HG02840 (cell line): ENCODE measurements at regions not wholly inside any gene's neighbourhood (a gene's known extent, or its start where the extent isn't known, plus 50 kb on each side); places are given as distances from the start of the nearest gene placed in this dataset.

Experiments used
- ATAC-seq: cut with Tn5 transposase; IDR thresholded peaks from one replicate; pipeline ENCODE4 v1.9.1; 2021; ENCODE audit warnings: mild to moderate bottlenecking, moderate library complexity, moderate number of reproducible peaks; ENCODE audit not compliant: unreplicated experiment, low FRiP score

DNA sequence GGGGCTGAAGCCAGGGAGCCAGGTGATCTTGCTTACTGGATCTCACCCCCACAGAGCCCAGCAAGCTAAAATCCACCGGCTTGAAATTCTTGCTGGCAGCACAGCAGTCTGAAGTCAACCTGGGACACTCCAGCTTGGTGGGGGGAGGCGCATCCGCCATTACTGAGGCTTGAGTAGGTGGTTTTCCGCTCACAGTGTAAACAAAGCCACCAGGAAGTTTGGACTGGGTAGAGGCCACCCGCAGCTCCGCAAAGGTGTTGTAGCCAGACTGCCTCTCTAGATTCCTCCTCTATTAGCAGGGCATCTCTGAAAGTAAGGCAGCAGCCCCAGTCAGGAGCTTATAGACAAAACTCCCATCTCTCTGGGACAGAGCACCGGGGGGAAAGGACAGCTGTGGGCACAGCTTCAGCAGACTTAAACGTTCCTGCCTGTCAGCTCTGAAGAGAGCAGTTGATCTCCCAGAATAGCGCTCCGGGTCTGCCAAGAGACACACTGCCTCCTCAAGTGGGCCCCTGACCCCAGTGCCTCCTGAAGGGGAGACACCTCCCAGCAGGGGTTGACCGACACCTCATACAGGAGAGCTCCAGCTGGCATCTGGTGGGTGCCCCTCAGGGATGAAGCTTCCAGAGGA is 206.3 kb upstream of the KHDRBS2 start:
- no peak for ATAC-seq

DNA sequence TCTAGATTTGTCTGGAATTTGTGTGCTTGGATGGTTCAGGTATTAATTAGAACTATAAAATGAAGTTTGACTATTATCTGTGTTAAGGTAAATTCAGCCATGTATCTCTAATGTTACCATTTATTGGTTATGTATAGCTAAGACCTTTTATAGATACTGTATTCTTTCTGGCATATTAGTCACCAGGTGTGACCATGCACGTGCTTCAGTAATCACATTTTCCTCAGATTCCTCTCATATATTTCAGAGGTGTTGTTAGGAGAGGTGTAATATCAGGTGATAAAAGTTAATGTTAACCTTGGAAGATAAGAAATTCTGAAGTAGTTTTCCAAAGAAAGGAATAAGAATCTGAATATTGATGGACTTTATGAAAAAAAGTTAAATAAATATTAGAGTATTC is 194.5 kb upstream of the KHDRBS2 start:
- no peak for ATAC-seq

DNA sequence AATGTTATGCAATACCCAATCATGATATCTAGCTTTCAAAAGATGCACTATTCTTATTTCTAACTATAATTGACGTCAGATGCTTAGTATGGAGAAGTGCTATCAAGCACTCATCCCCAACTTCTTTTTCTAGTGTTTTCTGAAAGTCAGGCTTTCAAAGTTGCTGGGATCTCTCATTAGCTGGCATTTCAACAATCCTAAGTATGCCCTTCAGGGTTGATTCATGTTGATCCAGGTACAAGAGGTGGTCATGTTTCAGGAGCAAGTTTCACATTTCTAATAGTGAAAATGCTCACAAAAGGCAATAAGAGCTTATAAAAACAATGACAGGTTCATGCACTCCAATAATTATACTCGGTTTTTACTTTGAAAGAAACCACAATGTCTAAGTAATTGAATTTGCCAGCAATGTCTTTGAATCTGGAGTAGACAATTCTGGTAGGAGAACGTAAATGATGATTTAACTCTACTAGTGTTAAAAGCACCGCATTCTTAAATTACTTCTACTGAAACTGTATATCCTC is 193.7 kb upstream of the KHDRBS2 start:
- ATAC-seq, result no peak

DNA sequence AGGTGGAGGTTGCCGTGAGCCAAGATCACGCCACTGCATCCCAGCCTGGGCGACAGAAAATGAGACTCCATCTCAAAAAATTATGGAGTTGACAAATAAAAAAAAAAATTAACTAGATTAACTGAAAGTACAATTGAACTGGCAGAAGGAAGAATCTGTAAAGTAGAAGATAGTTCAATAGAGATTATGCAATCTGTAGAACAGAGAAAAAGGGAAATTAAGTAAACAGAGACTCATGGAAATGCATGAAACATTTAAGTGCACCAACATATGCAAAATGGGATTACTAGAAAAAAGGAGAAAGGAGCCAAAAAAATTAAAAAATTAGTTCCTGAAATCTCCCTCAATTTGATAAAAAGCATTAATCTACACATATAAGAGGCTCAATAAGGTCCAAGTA is 188.8 kb upstream of the KHDRBS2 start:
- no peak for ATAC-seq

DNA sequence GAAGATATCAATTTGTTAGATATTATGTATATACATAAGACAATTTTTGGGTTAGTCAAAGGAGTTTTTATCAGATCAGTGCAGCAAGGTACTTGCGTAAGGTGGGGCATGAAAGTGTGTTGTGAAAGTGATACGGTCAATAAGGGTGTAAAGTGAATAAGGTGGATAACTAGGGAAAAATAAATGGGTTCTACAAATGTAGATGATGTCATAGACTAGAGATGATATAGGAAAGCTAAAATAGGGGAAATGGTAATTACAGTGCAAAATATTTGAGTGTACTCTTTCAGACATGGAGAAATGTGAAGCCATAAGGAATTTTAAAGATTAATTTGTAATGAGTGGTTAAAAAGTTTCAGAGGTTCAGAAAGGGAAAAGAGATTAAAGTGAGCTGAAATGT is 180.6 kb upstream of the KHDRBS2 start:
- ATAC-seq, result no peak

DNA sequence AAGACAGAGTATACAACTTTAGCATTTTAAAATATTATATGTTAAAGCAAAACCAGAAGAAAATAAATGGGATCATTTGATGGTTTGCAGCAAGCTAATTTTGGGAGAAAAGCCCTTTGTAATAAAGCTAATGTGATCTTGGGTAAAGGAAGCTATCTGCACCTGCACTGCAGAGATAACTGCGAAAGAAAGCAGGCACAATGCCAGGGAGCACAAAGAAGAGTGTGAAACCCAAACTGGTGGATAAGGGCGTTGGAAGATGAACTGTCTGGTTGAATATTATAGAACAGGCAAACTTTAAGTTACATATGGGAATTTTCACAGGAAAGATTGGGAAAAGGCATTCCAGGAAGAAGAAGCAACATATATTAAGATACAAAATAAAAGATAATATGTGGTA is 179.2 kb upstream of the KHDRBS2 start:
- ATAC-seq, result no peak

DNA sequence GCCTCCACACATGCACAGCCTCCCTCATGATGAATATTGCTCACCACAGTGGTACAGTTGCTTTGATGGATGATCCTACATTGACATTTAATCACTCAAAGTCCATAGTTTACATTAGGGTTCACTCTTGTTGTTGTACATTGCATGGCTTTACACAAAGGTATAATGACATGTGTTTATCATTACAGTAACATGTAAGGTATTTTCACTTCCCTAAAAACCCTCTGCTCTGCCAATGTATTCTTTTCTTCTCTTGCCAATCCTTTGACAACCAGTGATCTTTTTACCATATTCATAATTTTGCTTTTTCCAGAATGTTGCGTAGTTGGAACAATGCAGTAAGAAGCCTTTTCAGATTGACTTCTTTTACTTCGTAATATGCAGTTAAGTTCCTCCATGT is 166.6 kb upstream of the KHDRBS2 start:
- no peak for ATAC-seq

DNA sequence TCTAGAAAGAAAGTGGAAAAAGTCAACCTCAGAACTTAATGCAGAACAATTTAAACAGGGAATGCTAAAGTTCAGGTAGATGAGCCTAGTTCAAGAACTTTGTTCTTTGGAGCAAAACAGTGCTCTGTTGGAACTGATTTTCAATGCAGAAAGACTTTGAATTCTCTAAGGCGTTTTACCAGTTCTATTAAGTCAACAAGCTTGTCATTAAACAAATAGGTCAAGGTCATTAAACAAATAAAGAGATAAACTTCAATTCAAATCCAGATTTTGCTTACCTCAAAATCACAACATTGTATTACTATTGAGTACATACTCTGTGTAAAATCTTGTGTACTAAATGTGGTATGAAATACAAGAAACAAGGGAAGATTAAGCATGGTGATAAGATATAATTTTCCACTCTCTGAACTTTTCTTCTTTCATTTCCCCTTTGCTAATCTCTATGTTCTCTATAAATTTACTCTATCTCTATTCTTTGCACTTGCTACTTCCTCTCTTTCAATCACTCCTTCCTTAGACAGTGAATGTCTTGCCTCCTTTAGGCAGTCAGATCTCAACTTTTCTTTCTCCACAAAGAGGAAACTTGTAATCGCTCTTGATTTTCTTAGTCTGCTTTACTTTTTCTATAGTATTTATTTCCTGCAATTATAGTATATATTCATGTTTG is 160.8 kb upstream of the KHDRBS2 start:
- no peak for ATAC-seq

DNA sequence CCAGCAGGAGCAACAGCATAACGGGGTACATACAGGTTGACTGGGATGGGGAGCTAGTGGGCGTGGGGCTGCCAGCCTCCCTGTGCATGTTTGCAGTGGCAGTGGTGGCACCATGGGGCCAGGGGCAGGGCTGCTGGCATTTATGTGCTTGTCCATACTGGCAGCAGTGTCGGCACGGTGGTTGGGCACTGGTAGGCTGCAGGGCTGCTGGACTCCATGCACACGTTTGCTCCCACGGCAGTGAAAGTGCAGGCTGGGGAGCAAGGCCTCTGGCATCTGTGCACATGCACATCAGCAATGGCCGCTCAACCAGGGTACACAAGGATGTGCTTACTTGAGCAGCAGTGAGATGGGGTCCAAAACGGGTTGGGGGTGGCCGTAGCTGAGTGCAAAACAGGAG is 159.5 kb upstream of the KHDRBS2 start:
- no peak for ATAC-seq

DNA sequence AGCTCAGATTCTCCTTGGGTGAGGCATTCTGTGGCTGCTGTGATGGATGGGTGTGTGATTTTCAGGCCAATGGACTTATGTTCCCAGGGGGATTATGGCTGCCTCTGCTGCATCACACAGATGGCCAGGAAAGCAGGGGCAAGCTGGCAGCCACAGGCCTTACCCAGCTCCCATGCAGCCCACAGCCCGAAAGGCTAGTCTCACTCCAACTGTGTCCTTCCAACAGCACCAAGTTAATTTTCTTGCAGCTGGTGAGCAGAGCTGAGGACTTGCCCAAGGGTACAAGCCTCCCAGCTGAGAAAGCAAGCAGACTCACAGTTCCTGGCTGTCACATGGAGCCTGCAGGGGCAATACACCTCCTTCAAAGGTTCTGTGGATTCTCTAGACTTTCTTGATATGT is 155.2 kb upstream of the KHDRBS2 start:
- no peak for ATAC-seq

DNA sequence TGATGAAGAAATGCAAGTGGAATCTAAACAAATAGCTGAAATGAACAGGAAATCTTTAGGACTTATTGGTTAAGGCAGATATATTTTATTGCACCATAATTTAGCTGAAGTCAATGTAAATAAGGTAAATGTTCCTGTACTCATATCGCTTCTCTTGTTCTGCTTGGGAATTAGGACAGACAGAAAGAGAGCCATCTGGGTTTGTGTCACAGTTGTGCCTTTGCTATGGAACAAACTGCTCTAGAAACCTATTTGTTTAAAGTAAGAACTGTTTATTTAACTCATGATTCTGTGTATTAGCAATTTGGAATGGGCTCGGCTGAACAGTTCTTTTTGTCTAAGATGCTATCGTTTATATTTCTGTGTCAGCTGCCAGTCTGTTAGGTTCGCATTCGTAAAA is 143.8 kb upstream of the KHDRBS2 start:
- no peak for ATAC-seq

DNA sequence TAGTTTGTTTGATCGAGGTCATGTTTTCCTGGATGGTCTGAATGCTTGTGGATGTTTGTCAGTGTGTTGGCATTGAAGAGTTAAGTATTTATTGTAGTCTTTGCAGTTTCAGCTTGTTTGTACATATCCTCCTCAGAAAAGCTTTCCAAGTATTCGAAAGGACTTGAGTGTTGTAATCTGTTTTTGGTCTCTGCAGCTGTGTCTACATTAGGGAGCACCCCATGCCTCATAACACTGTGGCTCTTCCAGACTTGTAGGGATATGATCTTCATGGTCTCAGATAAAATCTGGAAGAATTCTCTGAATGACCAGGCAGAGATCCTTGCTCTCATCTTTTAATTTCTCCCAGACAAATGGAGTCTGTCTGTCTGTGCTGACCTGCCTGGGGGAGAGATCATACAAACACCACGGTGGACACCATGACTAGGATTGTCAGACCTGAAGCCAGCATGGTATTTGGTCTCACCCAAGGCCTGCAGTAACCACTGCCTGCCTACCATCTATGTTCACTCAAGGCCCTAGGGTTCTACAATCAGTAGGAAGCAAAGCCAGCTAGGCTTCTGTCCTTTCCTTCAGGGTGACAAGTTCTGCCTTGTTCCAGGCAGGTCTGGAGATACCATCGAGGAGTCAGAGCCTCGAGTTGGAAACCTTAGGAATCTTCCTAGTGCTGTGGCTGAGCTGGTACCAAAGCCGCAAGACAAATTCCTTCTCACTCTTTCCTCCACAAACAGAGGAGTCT is 114.7 kb upstream of the KHDRBS2 start:
- ATAC-seq, result no peak

DNA sequence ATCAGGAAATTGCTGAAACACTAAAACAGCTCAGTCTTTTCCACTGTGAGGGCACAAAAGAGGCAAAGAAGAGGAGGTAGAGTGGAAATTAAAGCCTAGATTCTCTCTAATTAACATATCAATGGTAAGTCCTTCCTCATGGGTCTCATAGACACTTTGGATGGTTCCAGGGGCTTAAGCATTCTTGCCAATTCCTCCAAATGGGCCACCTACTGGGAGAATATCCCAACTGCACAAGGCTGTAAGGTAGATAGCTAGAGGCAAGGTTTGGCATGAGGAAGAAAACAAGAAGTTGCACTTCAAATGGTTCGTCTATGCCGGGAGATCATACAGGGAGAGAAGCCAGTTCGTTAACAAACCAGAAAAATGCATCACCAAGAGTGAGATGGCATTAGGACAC is 107.6 kb upstream of the KHDRBS2 start:
- no peak for ATAC-seq

DNA sequence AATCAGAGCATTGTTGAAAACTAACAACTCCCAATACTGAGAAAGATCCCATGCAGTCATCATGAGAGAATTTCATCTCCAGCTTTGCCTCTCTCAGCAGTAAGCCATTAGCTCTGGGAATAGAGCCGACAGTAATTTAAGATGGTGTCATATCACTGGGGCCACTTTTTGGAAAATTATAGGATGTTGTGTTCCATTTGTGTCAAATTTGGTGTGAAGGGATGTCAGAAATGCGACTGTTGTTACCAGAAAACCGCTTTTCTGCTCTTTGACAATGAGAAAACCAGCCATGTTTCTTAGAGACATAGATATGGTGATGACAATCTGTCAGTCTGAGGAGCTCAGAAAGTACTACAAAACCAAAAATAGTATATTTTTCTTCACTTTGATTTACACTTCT is 106.3 kb upstream of the KHDRBS2 start:
- ATAC-seq, result no peak

DNA sequence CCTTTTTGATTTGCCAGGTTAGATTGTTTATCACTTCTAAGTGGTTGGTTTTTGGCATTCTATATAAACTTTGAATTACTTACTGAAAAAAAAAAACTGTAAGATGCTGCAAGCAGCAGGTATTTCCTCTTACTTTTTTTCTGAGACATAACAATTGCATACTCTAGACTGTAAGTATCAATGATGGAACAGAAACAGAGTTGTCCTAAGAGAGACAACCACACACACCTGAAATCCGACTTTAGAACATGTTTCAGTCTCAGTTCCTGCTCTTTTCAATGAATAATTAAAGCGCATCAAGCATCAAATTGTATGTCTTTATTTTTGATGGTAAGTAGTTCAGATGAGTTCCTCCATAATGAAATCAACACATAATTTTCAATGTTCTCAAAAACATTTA is 105.3 kb upstream of the KHDRBS2 start:
- ATAC-seq, result no peak

DNA sequence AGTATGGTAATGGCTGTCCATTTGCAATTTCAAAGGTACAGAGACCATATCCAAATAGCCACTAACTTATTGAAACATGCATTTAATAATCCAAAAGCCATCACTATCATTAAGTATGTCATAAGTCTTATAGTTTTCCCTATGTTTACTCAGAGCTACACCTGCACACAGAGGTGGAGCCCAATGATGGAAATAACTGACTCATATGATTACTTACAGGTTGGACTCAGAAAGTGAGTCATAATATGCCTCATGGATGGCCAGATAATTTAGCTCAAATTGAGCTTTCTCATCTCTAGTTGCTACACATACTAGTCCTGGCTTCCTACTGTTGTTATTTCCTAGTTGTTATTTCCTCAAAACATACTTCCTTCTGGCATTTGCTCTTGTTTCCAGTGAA is 104.4 kb upstream of the KHDRBS2 start:
- ATAC-seq, result no peak

DNA sequence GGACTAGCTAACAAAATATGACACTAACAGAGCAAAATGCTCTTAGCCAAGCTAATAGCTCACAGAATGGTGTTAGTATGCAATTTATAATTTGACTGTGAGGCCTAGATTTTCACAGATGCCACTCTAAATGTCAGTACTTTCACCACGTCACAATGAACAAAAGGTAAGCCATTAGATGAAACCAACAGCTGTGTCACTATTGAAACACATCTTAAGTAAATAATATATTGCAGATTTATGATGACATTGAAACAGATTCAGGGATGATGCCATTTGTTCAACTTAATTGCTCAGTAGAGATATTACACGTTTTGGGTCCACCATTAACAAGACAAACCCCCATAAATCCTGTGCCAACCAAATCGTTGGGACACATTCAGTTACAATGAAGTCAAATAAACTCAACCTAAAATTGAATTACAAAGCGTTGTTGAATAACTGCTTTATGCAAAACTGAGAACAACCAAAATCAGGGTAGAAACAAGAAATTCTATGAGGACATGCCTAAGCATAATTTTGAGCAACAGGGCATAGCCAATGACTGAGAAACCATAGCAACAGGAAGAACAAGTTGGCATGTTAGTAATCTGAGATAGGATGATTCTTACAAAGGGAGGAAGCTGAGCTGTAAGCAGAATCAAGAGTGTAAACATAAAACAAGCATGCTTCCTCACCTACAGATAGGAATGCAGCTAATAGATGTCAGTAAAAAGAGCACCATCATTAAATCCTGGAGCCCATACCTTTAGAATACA is 85.6 kb upstream of the KHDRBS2 start:
- no peak for ATAC-seq

DNA sequence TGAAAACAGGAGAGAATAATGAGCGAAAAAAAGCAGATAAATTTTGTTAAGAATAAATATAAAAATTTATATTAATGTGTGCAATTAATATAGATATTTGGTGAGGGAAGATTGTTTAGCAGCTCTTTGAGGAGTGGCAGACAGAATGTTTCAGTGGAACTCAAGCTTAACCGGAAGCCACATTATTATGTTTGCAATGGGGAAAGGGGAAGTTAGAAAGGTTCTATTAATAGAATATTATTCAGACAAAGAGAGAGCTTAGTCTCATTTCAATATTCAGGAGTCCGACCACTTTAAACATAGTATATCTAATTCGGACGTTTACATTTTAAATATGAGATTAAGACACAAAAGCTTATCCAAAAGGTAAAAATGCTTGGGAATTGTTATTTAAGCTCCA is 81.6 kb upstream of the KHDRBS2 start:
- peak; percentile 99 for ATAC-seq

DNA sequence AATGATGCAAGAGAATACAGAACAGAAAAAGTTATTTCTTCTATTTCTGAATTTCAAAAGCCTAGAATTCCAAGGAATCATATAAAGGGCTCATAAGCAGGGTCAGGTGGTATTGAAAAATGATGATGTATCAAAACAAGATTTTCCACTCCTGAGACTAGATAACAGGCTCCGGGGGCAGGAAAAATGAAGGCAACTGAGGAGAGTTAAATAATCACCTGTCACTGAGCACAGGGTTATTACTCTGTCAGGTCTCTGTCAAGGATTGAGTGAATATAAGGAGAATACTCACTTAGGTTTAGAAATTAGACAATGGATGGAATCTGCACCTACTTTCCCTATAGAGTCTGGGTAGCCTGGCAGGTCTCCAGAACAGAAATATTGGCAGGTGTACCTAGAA is 76.1 kb upstream of the KHDRBS2 start:
- ATAC-seq, result no peak

DNA sequence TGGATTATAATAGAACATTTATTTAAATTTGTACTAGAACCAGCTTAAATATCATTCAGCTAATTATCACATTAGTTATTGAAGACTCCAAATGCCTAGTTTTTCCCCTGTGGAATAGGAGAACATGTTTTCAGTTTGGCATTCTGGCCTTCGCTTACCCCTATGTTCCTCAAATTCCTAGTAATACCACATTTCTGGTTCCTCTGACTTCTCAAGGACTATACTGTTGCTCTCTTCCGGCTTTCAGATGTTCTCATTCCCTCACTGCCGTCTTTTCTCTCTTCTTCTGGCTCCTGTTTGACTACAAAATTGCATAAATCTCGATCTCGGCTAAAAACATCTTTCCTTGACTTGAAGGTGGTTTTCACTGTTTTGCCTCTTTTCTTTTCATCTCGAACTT is 71.8 kb upstream of the KHDRBS2 start:
- no peak for ATAC-seq

DNA sequence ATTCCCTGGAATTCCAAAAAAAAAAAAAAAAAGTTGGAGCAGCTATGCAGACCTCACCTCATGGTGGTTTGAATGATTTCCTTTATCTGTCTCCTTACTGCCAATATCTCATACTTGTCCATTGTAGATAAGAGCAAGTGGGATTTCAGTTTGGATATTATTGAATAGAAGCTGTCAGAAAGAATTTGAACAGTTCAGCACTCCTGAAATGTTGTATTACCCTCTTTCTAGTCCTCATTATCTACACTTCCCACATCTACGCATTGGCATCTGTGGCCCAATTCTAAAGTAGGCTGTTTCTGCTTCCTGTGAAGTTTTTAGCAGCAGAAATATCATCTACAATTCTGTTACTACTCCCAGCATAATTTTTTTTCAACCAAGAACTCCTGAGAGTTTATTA is 68.2 kb upstream of the KHDRBS2 start:
- no peak for ATAC-seq
